Left ventricle myocardium inferior (tissue), 1 donor: ENCODE measurements at regions not wholly inside any gene's neighbourhood (a gene's known extent, or its start where the extent isn't known, plus 50 kb on each side); places are given as distances from the start of the nearest gene placed in this dataset.
"Not testable (repeated sequence)": the region's sequence is repeated elsewhere in the genome, so short reads cannot be mapped to it uniquely, and the experiment has no call there.

Experiments used
- DNase-seq: peaks from one replicate; pipeline ENCODE4 v3.0.0-alpha.2; 2020
- H3K27ac ChIP-seq: fragments of 200-600 bp; replicated peaks from 2 replicates; pipeline ENCODE4 v1.8.0; 2021
- H3K27me3 ChIP-seq: fragments of 200-600 bp; 2 replicates; pipeline ENCODE4 v1.8.0; 2021; ENCODE audit warnings: low read depth
- H3K36me3 ChIP-seq: fragments of 200-600 bp; 2 replicates; pipeline ENCODE4 v1.8.0; 2021
- H3K4me1 ChIP-seq: fragments of 200-600 bp; 2 replicates; pipeline ENCODE4 v1.8.0; 2021
- H3K4me3 ChIP-seq: fragments of 200-600 bp; 2 replicates; pipeline ENCODE4 v1.8.0; 2021; ENCODE audit warnings: mild to moderate bottlenecking, moderate library complexity
- H3K9me3 ChIP-seq: fragments of 200-600 bp; replicated peaks from 2 replicates; pipeline ENCODE4 v1.8.0; 2021
- intact Hi-C: fragments of 100-400 bp; cut with micrococcal nuclease; formaldehyde crosslinking; loops from one replicate; pipeline ENCODE4 v1.11.0; 2022
- donor health status: DM: no; HTN: yes; CAD: no; lungs with severe emphysema.

- H3K27me3 ChIP-seq, H3K4me1 ChIP-seq, intact Hi-C loops, H3K4me3 ChIP-seq, H3K36me3 ChIP-seq, DNase-seq, H3K27ac ChIP-seq: not testable (repeated sequence)
- peaks cover 35% of the 10 kb centered on the region for H3K9me3 ChIP-seq
These were observed 5278.7 kb upstream of the TPTE start for GRCh38 chr21:5242732-5243131.

- H3K4me1 ChIP-seq, H3K4me3 ChIP-seq, H3K27ac ChIP-seq, H3K27me3 ChIP-seq, intact Hi-C loops, DNase-seq, H3K36me3 ChIP-seq: not testable (repeated sequence)
- H3K9me3 ChIP-seq, result peaks cover 36% of the 10 kb centered on the region
These were observed 5278.1 kb upstream of the TPTE start for GRCh38 chr21:5243257-5243656.

DNA sequence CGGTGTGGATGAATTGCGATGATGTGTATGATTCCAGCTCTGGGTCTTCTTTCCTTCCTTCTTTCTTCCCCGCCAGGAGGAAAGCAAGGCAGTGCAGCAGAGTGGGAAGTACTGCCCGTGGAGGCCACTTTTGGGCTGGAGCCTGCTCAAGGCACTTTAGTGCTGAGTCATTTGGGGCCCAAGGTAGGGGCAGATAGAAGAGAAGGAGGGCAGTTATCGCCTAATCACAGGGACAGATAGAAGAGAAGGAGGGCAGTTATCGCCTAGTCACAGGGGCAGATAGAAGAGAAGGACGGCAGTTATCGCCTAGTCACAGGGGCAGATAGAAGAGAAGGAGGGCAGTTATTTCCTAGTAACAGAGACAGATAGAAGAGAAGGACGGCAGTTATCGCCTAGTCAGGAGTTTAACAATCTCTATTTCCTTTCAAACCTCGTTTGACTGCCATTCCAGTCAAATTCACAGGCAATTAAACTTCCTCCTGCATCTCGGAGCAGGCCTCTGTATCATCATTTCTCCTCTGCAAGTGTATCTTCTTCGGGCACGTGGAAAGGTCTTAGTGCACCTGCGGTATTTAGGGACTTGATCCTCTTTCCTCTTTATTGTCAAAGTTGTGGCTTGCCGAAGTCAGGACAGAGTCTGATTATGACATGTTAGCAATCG is 5277.5 kb upstream of the TPTE start:
- intact Hi-C loops, H3K27me3 ChIP-seq, H3K36me3 ChIP-seq, DNase-seq, H3K4me3 ChIP-seq, H3K27ac ChIP-seq, H3K4me1 ChIP-seq: not testable (repeated sequence)
- H3K9me3 ChIP-seq, result peaks cover 39% of the 10 kb centered on the region

GRCh38 chr21:5244376-5244718 is 5277.0 kb upstream of the TPTE start:
- H3K4me1 ChIP-seq, H3K27ac ChIP-seq: not testable (repeated sequence)

DNA sequence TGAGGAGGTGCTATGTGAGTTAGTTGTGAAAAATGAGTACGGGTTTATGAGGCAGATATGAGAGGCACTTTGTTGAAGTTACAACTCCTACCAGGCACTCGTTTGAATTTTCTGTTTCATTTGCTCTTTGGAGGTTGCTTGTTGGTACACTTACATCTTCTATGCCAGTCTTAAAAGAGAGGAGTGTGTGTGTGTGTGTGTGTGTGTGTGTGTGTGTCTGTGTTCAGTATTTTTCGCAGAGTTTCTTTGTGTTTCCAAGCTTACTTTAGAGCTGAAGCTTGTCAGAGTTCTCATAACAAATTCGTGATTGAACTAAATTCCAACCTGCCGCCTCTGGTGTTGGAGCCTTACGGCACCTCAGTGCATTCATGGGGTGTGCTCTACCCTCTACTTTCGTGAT is 5276.4 kb upstream of the TPTE start:
- H3K27ac ChIP-seq, H3K4me3 ChIP-seq, H3K27me3 ChIP-seq, H3K4me1 ChIP-seq, DNase-seq, H3K36me3 ChIP-seq, intact Hi-C loops: not testable (repeated sequence)
- peaks cover 39% of the 10 kb centered on the region for H3K9me3 ChIP-seq

More at GRCh38 chr21:5244376-5244718, 5277.0 kb upstream of the TPTE start:
- H3K4me3 ChIP-seq, intact Hi-C loops, DNase-seq, H3K27me3 ChIP-seq, H3K36me3 ChIP-seq: not testable (repeated sequence)
- peaks cover 39% of the 10 kb centered on the region for H3K9me3 ChIP-seq

GRCh38 chr21:5246416-5246815 is 5275.0 kb upstream of the TPTE start:
- DNase-seq, intact Hi-C loops, H3K27ac ChIP-seq, H3K36me3 ChIP-seq, H3K4me3 ChIP-seq, H3K27me3 ChIP-seq, H3K4me1 ChIP-seq: not testable (repeated sequence)
- peaks cover 46% of the 10 kb centered on the region for H3K9me3 ChIP-seq

- H3K4me3 ChIP-seq, H3K36me3 ChIP-seq, DNase-seq, H3K27ac ChIP-seq, intact Hi-C loops, H3K4me1 ChIP-seq, H3K27me3 ChIP-seq: not testable (repeated sequence)
- H3K9me3 ChIP-seq, result peaks cover 56% of the 10 kb centered on the region
These were observed 5274.0 kb upstream of the TPTE start for GRCh38 chr21:5247399-5247798.

- H3K27me3 ChIP-seq, DNase-seq, H3K27ac ChIP-seq, H3K4me1 ChIP-seq, intact Hi-C loops, H3K36me3 ChIP-seq, H3K4me3 ChIP-seq: not testable (repeated sequence)
- peaks cover 58% of the 10 kb centered on the region for H3K9me3 ChIP-seq
These were observed 5271.3 kb upstream of the TPTE start for GRCh38 chr21:5250128-5250527.

- DNase-seq, H3K4me3 ChIP-seq, H3K27me3 ChIP-seq, H3K36me3 ChIP-seq, intact Hi-C loops, H3K4me1 ChIP-seq, H3K27ac ChIP-seq: not testable (repeated sequence)
- peaks cover 57% of the 10 kb centered on the region for H3K9me3 ChIP-seq
These were observed 5270.2 kb upstream of the TPTE start for GRCh38 chr21:5251162-5251561.

- H3K27ac ChIP-seq, H3K36me3 ChIP-seq, H3K4me1 ChIP-seq, DNase-seq, H3K27me3 ChIP-seq, H3K4me3 ChIP-seq, intact Hi-C loops: not testable (repeated sequence)
- H3K9me3 ChIP-seq, result peaks cover 51% of the 10 kb centered on the region
These were observed 5269.5 kb upstream of the TPTE start for GRCh38 chr21:5251866-5252265.
